NCI-H1694 (cell line): ENCODE measurements at regions not wholly inside any gene's neighbourhood (a gene's known extent, or its start where the extent isn't known, plus 50 kb on each side); places are given as distances from the start of the nearest gene placed in this dataset.
"Not testable (repeated sequence)": the region's sequence is repeated elsewhere in the genome, so short reads cannot be mapped to it uniquely, and the experiment has no call there.

ENCODE experiments used
- DNase-seq: peaks from one replicate; lab custom pipeline; 2025; lab: John Stamatoyannopoulos, UW

DNA sequence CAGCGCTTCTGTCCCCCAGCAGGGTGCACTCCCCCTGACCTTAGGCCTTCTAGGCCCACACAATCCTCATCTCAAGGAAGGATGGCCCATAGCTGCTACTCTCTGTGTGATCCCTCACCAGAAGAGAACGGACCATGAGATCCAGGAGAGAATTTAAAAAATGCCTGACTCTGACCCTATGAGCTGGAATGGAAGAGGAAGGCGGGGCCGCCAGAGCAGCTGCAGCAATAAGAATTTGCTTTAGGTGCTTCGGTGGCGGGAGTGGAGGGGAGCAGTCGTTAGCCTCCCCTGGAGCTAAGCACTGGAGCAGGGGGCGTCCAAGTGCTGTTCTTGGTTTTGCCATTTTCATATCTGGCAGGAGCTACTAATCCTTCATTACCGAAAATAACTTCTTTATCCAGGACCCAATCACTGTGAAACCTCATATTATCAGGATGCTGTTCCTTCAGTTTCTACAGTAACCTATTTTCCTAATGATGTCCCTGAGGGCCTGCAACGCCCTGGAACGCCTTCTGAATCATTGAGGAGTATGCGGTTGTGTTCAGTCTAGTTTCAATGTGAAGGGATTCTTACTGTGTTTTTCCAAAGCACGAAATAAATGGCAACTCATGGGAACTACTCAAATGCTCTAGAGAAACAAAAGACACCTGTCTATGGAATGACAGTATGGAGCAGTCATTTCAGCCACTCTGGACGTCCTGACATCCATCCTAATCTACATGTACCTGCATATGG lies 105.1 kb upstream of the SIX2 start:
- no peak for DNase-seq

DNA sequence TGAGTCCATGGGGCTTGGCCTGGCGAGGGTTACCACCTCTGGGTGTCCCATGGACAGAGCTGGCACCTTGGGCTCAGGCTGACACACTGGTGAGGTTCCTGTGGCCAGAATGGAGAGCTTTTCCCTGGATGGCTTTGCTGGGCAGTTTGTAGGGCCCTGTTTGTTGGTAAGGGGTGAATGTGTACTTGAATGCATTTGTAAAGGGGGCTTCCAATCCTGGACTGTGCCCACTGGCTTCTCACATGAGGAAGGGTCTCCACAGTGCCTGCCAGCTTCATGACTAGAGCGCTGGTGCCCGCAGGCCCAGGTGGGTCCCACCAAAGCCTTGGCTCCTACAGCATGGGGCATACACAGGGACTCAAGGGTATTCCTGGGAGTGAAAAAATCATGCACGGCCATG lies 103.5 kb upstream of the SIX2 start:
- no peak for DNase-seq

DNA sequence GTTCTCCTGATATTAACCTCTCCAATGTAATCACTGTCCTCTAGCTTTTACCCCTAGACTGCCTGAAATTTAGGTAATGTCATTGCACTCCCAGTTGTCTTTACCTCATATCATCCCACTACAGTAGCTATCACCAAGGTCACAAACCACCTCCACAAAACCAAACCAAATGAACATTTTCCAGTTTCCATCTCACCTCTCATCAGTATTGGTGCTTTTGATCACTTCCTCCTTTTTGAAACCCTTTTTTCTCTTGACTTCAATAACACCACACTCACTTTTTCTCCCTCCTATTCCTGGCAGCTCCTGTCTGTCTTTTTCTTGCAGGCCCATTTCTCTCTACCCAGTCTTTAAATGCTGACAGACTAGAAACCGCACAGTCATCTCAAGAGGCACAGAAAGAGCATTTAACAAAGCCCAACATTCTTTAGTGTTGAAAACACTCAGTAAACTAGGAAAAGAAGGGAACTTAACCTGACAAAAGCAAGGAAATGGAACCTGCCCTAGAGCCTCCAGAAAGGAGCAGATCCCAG lies 95.9 kb upstream of the SIX2 start:
- no peak for DNase-seq

DNA sequence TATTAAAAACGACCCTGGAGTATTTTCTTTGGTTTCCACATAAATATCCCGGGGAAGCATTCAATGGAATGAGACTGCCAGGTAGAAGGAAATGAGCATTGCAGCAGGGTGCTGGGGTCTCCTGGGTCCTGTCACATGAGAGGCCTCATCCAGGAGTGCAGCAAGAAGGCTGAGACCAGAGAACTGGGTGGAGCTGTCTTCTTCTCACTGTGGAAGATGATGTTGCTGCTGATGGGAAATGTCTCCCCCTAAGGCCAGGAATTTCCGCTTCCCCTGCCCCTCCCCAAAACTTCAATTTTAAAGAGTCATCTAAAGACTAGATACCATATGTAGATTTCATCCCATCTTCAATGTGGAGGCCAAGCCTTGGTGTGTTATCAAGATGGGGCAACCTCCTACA lies 95.2 kb upstream of the SIX2 start:
- no peak for DNase-seq

DNA sequence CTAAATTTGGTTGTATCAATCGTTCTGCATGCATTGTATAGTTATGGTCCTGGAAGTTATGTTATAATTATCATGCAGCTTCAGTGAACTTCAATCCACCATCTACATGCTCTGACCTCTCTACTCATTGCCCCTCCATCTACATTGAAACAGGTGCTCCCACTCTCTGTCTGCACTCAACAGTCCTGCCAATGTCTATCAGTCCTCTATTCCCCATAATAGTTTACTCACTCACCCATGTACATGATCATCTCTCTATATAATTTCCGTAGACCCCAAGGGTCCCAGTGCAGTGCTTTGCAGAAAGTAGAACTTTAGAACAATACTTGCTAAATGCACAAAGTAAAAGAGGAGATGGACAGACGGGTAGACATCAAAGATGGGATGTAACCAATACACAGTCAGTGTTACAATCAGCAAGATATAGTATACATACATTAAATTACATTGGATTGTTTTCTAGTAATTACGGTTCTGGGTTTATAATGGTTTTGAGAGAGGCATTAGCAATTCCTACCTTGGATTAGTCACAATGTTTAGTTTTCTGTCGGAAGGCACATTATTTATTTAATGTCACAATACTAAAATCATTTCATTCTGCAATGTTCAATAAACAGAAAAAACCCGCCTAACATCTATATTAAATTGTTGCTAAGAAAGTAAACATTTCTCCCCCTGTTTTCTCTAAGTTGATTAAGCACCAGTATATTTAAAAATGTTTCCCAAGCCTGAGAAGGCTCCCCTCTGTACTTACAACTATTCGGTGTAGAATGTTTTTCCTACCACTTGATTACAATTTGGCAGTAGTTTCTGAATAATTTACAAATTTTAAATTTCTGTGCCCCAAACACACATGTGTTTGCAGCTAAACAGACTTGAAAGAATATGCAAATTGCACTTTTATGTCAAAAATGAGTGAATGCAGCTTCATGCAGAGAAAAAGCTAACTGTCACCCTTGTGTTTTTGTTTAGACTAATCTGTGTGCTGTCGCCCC lies 94.4 kb upstream of the SIX2 start:
- no peak for DNase-seq

DNA sequence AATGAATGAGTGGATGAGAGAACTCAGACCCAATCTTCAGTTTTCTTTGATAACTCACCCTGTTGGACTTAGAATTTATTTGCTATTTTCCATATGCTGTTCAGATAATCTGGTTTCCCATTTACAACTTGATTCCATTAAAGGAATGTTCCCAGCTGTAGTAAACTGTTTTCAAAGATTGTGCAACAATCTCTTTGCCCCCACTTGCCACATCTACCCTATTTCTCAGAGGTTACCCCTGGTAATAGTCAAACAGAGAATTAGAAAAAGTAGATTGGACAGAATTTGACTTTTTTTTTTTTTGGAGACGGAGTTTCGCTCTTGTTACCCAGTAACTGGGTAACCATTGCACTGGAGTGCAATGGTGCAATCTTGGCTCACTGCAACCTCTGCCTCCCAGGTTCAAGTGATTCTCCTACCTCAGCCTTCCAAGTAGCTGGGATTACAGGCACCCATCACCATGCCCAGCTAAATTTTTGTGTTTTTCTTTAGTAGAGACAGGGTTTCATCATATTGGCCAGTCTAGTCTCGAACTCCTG lies 93.4 kb upstream of the SIX2 start:
- no peak for DNase-seq

DNA sequence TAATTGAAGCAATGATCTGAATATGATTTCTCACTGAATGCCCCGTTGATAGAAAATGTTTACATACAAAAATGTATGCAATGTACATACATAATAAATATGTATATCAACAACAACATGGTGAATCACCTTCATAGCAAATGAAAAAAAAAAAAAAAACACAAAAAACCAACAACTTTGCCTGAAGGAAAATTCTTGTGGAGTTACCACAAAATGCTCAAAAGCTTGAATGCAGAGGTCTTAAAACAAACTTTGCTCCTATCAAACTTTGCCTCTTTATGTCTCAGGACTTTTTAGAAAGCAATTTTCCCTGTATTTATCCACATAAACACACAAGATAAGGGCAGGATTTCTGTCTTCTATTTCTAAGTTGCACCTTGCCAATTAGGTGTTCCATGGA lies 92.9 kb upstream of the SIX2 start:
- DNase-seq: no peak

DNA sequence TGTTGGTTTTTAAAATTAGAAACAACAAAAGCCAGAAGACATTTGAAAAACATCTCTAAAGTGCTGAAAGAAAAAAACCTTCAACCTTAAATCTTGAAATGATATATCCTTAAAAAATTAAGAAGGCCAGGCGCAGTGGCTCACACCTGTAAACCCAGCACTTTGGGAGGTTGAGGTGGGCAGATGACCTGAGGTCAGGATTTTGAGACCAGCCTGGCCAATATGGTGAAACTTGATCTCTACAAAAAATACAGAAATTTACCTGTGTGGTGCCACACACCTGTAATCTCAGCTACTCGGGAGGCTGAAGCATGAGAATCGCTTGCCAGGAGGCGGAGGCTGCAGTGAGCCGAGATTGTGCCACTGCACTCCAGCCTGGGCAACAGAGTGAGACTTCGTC lies 87.7 kb upstream of the SIX2 start:
- no peak for DNase-seq

DNA sequence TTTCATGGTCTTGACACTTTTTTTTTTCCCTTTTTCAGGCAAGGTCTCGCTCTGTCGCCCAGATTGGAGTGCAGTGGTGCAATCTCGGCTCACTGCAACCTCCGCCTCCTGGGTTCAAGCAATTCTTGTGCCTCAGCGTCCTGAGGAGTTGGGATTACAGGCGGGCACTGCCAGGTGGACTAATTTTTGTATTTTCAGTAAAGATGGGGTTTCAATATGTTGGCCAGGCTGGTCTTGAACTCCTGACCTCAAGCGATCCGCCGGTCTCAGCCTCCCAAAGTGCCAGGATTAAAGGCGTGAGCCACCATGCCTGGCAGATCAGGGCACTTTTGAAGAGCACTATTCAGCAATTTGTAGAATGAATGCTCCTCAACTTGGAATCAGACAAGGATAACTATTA lies 86.8 kb upstream of the SIX2 start:
- not testable (repeated sequence) for DNase-seq

DNA sequence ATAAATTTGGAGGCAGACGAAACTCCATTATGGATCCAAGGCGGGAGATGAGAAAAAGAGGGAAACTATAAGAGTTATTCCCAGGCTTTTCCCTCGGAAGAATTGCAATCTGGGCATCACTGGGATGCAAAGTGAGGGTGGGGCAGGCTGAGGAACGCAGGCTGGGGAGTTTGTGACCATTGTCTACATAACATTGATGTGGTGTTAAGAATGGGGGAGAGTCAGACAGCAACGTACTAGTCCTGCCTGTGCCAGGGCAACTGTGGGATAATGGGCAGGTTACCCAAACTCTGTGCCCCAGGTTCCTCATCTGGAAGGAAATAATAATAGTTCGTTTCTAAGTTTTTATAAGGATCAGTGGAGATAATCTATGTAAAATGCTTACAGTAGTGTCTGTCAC lies 84.4 kb upstream of the SIX2 start:
- no peak for DNase-seq

DNA sequence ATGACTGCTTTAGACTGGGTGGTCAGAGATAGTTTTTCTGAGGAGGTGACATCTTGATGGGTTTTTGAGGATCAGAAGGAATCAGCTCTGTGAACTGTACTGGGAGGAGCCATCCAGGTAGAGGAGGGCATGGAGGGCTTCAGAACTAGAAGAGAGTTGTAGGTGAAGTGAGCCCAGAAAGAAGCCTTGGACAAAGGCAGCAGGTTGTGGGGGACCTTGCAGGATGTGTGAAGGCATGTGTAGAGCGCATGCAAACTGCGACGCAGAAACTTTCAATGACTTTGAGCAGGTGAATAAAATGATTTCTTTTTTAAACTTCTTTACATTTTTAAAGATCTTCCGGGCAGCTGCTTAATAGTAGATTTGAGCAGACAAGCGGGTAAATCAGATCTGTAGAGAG lies 83.9 kb upstream of the SIX2 start:
- no peak for DNase-seq

DNA sequence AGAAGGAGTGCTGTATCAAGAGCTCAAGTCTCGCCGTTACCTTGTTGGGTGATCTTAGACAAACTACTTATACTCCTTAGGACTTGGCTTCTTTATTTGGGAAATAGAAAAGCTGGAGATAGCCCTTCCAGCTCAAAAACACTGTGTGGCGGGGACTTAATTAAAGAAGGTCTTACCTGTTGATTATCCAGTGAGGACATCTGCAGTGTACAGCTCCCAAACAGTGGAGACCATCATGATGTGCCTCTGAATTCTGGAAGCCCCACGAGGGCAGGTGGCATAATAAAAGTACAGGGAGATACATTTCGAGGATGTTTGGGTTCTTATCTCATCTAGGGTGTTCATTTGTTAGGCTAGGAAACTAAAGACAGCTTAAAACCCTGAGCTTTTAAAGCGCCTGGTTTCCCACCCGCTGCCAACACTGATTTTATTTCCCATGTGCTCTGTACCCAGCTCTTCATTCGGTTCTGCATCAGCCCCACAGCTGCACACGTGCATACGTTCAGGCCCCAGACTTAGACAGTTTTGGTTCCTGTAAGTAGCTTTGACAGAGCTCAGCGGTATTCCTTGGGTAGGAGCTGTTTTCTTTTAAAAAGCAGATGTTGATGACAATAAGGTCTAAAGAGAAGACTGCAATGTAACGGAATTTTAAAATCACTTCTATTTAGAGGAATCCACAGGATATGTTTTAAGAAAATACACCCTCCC lies 80.5 kb upstream of the SIX2 start:
- no peak for DNase-seq

DNA sequence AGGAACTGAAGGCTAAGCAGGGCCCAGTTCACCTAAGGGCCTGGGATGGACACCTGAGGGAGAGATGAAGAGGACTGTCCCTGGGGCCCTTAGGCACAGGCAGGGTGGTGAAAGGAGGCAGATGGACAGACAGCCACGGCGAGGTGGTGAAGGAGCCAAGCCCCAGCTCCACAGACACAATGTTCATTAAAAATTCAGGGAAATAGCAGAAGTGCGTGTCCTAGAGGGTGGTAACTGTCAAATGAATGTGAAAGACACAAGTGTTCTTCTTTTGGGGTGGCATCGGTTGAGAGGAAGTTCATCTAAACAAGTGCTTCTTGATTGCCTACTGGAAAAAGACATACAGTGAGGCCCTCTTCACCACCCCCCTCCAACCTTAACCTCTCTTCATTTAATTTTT lies 76.2 kb upstream of the SIX2 start:
- no peak for DNase-seq

DNA sequence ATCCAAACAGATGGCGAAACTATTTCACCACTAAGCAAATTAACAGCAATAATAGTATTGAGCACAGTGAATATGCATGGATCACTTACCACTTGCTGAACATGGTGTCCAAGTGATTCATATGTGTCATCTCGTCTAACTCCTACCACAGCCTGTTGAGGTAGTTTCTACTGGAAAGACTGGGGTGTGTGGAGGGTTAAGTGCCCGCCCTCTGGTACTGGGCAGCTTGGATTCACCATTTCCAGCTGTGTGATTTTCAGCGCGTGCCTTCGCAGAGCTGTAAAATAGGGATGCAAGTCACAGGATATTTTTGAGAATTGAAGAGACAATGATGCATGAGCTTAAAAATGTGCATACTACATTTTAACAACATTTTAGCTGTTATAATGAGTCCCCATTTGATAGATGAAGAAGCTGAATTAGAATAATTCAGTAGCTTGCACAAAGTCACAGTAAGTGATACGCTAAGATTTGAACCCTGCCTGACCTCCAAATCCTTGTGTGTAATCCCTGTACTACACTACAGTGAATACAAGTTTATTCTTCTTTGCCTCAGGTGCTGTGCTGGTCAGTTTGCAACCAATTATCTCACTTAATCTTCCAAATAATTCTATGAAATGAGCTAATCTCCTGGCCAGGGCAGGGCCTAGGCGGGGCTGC lies 75.2 kb upstream of the SIX2 start:
- no peak for DNase-seq

DNA sequence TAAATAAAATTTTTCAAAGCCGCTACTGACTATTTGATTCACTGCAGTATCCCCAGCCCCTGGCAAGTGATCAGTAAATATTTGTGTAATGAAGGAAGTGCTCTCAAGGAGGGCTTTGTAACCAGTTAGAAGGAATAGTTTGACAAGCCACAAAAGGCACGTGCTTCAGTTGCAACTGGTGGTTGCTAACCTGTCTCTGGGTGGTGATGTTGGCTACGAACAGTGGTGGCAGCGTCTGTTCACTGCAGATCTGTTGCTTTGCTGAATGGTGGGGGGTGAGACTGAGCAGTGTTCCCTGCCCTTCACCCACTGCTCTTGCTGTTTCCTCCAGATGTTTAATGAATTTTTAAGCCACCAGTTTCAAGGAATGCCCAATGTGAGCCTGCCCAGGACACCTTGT lies 73.9 kb upstream of the SIX2 start:
- no peak for DNase-seq

DNA sequence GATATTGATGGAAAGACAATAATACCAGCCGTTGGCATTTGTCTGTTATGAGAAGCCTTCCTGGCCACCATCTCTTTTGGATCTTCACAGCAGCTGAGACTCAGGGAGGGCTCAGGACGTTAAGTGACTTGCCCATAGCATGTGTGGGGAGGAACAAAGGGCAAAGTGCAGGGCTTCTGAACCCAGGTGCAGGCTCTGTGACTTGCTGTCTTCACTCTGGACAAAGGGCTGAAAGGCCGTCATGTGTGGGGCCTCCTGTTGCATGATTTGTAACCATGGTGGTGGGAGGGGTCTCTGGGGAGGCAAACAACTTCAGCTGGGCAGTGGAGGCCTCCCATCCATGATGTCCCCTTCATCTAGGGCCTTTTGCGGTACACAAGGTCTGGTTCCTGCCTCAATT lies 65.5 kb upstream of the SIX2 start:
- no peak for DNase-seq

DNA sequence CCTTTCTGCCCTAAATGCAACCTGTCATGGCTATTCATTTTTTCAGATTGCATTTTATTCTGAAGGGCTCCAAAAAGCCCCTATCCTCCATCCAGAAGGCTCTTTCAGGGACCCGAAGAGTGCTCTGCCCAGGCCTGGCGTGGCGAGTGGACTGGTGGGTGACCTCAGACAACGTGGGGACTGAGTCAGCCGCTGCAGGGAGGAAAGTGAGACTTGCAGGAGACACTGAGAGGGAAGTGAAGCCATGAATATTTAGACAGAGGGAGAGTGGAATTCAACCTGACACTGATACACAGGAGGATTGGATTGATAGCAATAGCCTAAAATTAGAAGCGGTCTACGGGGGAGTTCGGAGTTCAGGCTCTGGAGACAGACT lies 63.6 kb upstream of the SIX2 start:
- no peak for DNase-seq

DNA sequence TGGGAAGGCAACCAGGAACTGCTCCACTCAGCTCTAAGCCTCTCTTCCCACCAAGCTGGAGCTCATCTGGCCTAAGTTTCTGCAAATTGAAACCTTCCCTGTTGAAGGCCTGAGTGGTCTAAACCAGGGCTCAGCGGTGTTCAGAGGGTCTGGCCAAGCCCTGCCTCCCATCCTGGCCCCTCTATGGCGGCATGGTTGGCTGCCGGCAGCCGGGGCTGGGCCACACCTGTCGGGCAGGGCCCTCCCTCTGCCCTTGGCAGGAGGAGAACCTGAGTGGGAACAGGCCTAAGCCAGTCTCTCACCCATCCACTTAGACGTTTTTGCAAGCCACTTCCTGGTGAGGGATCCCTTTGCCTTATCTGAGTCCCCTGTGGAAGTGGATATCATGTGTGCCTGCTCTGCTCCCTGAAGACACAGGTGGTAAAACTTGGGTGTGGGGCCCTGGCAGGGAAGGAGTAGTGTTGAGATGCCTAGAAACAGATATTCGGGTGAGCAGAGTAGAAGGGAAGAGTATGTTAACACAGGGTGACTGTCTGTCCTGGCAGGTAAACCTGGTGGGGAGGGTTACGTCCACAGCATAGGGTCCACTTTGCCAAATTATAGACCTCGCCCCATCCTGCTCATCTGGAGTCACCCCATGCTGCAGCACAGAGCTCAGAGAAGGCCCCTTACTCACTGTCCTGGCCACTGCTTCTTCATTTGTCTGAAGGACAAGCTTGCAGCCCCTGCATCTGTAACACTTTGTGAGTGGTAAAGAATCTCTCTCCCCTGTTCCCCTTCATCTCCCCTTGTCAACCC lies 63.0 kb upstream of the SIX2 start:
- no peak for DNase-seq

DNA sequence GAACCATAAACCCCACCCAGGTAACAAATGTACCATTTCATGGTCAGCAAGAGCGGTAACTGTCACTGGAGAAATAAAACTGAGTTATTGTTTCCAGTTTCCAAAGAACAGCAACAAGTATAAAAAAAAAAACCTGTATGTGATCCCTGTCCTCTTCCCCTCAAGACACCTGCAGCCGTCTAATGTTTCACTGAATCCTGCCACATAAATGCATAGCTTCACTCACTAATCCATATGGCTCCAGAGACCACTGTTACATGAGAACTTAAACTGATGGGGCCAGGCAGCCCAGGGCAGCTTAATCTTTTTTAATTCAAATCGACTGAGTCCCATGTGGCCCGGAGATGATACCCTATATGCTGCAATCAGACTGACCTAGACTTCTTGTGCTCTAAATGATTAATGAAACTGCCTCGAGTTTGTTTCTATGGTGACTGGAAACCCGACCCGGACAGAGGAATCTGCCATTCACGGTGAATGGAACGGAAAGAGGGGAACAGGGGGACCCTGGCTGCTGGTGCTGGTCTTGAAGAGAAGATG lies 60.9 kb upstream of the SIX2 start:
- DNase-seq: no peak

DNA sequence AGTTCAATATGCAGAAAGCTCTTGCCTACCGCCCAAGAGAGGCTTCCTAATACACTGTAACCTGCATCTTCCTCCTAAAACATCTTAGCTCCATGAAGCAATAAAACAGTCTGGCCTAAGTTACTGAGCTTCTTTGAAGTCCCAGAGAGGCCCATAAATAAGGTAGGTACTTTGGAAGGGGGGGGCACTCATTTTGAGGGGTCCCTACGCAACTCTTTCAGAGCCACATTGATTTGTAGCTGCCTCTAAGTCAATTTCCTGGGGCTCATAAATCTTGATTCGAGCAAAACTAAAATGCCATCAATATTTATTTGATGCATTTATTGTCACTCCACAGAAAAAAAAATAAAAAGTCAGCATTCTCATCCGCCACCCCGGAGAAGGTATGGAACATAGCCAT lies 60.4 kb upstream of the SIX2 start:
- no peak for DNase-seq
